ENCODE measurements at regions not wholly inside any gene's neighbourhood (a gene's known extent, or its start where the extent isn't known, plus 50 kb on each side); places are given as distances from the start of the nearest gene placed in this dataset.

DNA sequence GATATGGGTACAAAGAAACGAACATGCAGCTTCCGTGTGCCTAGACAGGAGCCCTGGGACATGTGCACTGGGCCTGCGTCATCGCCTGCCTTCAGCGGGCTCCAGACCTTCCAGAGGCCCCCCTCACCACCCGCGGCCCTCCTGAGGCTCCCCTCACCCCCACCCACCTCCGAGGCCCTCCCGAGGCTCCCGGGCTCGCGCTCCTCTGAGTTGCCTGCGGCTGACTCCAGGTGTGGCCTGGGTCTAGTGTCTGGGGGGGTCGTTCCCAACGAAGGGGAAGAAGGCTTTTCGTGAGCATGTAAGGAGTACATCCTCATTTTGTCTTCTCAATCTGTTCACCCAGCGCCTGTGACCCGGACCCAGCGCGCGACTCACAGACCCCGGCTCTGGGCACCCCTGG lies 177.3 kb upstream of the ZNF32 start:
- H3K27me3 Mint-ChIP-seq (ENCODE audit: low read depth), result no peaks in the 10 kb centered on the region
- H3K4me3 Mint-ChIP-seq, result no peak overlapping the region
- ATAC-seq, result no peak
- H3K9me3 Mint-ChIP-seq, result peaks cover 4% of the 10 kb centered on the region
- peaks cover 19% of the 10 kb centered on the region for H3K4me1 Mint-ChIP-seq (ENCODE audit: low read depth)
- H3K36me3 Mint-ChIP-seq (ENCODE audit: insufficient read depth), result no peaks in the 10 kb centered on the region
- DNase-seq, result no peak

- DNase-seq, result no peak
- no peaks in the 10 kb centered on the region for H3K27me3 Mint-ChIP-seq (ENCODE audit: low read depth)
- H3K4me3 Mint-ChIP-seq, result no peak overlapping the region
- no peak for ATAC-seq
- H3K4me1 Mint-ChIP-seq (ENCODE audit: low read depth), result peaks cover 19% of the 10 kb centered on the region
- H3K36me3 Mint-ChIP-seq (ENCODE audit: insufficient read depth), result no peaks in the 10 kb centered on the region
- H3K9me3 Mint-ChIP-seq, result no peaks in the 10 kb centered on the region
Observed at GRCh38 chr10:43825421-43825820, 176.7 kb upstream of the ZNF32 start.

- Mint-ChIP-seq H3K4me3 (no peak overlapping the region), H3K4me1 (ENCODE audit: low read depth) (peaks cover 19% of the 10 kb centered on the region)
- no peak for ATAC-seq
Observed at GRCh38 chr10:43824934-43825333, 176.3 kb upstream of the ZNF32 start.

GRCh38 chr10:43822631-43823580 lies 174.2 kb upstream of the ZNF32 start:
- H3K36me3 Mint-ChIP-seq (ENCODE audit: insufficient read depth), result no peaks in the 10 kb centered on the region
- peaks cover 24% of the 10 kb centered on the region for H3K4me1 Mint-ChIP-seq (ENCODE audit: low read depth)
- ATAC-seq (peak; percentile 75 to 80), DNase-seq (no peak)
- H3K27me3 Mint-ChIP-seq (ENCODE audit: low read depth), result no peaks in the 10 kb centered on the region
- H3K9me3 Mint-ChIP-seq, result no peaks in the 10 kb centered on the region
- no peak overlapping the region for H3K4me3 Mint-ChIP-seq

More at GRCh38 chr10:43824934-43825333, 176.3 kb upstream of the ZNF32 start:
- no peaks in the 10 kb centered on the region for H3K9me3 Mint-ChIP-seq
- H3K27me3 Mint-ChIP-seq (ENCODE audit: low read depth), result no peaks in the 10 kb centered on the region
- DNase-seq, result no peak
- no peaks in the 10 kb centered on the region for H3K36me3 Mint-ChIP-seq (ENCODE audit: insufficient read depth)

- no peak for ATAC-seq
- H3K36me3 Mint-ChIP-seq (ENCODE audit: insufficient read depth), result no peaks in the 10 kb centered on the region
- no peaks in the 10 kb centered on the region for H3K9me3 Mint-ChIP-seq
- H3K4me3 Mint-ChIP-seq, result no peak overlapping the region
- no peak for DNase-seq
- H3K27me3 Mint-ChIP-seq (ENCODE audit: low read depth), result no peaks in the 10 kb centered on the region
- peaks cover 42% of the 10 kb centered on the region for H3K4me1 Mint-ChIP-seq (ENCODE audit: low read depth)
Observed at GRCh38 chr10:43821103-43821502, 172.4 kb upstream of the ZNF32 start.

- Mint-ChIP-seq H3K36me3 (ENCODE audit: insufficient read depth) (no peaks in the 10 kb centered on the region), H3K9me3 (no peaks in the 10 kb centered on the region), H3K4me1 (ENCODE audit: low read depth) (peaks cover 46% of the 10 kb centered on the region), H3K27me3 (ENCODE audit: low read depth) (no peaks in the 10 kb centered on the region), H3K4me3 (no peak overlapping the region)
- DNase-seq, result no peak
- ATAC-seq, result no peak
Observed at GRCh38 chr10:43820663-43821062, 172.0 kb upstream of the ZNF32 start.

DNA sequence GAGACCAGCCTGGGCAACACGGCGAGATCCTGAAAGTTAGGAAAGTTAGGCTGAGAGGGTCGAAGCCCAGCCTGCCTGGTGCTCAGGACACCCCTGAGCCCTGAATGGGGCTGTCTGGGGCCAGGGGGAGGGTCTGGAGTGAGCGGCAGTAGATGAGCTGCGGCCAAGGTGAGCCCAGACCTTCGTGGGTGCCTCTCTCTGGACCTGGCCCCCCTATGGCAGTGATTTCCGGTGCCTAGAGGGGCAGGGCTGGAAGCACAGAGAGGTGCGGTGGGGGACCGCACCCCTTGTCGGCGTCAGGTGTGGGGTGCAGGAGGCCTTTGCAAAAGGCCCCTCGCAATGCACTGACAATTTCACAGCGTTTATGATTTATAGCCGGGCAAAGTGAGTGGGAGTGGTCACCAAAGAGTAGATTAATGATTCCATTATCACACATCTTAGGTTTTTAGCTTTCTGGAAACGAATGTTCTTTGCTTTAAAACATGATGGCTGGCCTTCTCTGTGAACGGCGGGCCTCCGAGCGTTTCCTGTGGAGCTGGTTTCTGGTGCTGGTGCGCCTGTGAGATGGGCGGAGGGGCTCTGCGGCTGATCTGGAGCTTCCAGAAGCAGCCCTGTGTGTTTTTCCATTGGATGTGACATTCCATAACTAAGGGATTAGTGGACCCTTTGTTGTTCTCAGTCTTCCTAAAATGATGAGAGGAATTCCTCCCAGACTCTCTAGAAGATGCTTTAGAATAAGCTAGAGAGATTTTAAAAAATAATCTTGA lies 171.0 kb upstream of the ZNF32 start:
- no peak for DNase-seq
- no peaks in the 10 kb centered on the region for H3K36me3 Mint-ChIP-seq (ENCODE audit: insufficient read depth)
- no peak overlapping the region for H3K4me3 Mint-ChIP-seq
- H3K4me1 Mint-ChIP-seq (ENCODE audit: low read depth), result peaks cover 56% of the 10 kb centered on the region
- ATAC-seq, result no peak
- H3K27me3 Mint-ChIP-seq (ENCODE audit: low read depth), result no peaks in the 10 kb centered on the region
- no peaks in the 10 kb centered on the region for H3K9me3 Mint-ChIP-seq

GRCh38 chr10:43818687-43819086 lies 170.0 kb upstream of the ZNF32 start:
- ATAC-seq (no peak), DNase-seq (no peak)
- Mint-ChIP-seq H3K9me3 (no peaks in the 10 kb centered on the region), H3K36me3 (ENCODE audit: insufficient read depth) (no peaks in the 10 kb centered on the region), H3K4me1 (ENCODE audit: low read depth) (peaks cover 52% of the 10 kb centered on the region), H3K27me3 (ENCODE audit: low read depth) (no peaks in the 10 kb centered on the region), H3K4me3 (no peak overlapping the region)

DNA sequence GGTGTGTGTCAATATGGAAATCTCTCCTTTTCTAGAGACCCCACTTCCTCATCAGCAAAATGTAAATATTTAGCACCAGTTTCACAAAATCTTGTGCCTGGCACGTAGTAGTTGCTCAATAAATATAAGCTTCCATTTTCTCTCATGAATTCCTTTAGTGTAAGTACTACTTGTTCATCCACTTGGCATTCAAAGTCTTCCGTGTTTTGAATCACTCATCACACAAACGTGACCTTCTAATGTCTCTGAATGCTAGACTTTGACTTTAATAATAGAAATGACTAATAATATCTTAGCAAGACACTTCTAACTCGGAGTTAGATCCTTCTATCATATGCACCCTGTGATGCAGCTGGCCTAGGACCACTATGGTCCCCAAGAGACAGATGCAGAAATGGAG lies 168.7 kb upstream of the ZNF32 start:
- Mint-ChIP-seq H3K9me3 (no peaks in the 10 kb centered on the region), H3K4me1 (ENCODE audit: low read depth) (peaks cover 41% of the 10 kb centered on the region), H3K27me3 (ENCODE audit: low read depth) (no peaks in the 10 kb centered on the region), H3K36me3 (ENCODE audit: insufficient read depth) (no peaks in the 10 kb centered on the region), H3K4me3 (no peak overlapping the region)
- DNase-seq (no peak), ATAC-seq (no peak)

- DNase-seq (peak; percentile 55), ATAC-seq (peak; percentile 96 to 98)
- H3K4me3 Mint-ChIP-seq, result peak overlapping the region; percentile 13
- no peaks in the 10 kb centered on the region for H3K36me3 Mint-ChIP-seq (ENCODE audit: insufficient read depth)
- no peaks in the 10 kb centered on the region for H3K9me3 Mint-ChIP-seq
- H3K4me1 Mint-ChIP-seq (ENCODE audit: low read depth), result peaks cover 36% of the 10 kb centered on the region
- no peaks in the 10 kb centered on the region for H3K27me3 Mint-ChIP-seq (ENCODE audit: low read depth)
Observed at GRCh38 chr10:43816351-43817321, 168.0 kb upstream of the ZNF32 start.

DNA sequence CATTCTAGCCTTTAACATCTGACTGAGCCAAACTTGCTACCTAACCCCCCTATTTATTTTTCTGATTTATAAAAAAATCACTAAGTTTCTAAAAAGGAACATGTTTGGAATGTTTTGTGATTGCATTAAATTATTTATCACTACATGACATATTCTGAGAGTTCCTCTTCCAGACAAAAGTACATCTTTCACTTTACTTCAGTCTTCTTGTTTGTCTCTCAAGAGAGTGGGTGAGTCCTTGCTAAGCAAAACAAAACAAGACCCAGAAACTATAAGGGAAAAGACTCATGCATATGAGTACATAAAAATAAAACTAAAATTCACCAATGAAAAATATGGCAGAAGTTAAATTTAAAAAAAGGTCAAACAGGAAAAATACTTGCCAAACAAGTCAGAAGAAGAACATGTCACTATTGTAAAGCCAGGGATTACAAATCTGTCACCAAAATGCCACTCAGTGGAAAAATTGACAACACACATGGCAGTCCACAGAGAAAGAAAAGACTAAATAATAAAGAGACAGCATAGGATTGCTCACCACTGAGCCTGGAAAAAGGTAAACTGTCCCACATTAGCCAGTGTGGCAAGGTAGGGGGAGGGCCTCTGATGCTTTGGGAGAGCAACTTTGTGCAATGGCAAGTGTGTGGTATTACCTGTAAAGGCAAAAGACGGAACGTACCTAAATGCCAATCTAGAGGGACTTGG lies 166.7 kb upstream of the ZNF32 start:
- Mint-ChIP-seq H3K27me3 (ENCODE audit: low read depth) (no peaks in the 10 kb centered on the region), H3K4me1 (ENCODE audit: low read depth) (peaks cover 45% of the 10 kb centered on the region), H3K9me3 (no peaks in the 10 kb centered on the region), H3K4me3 (peak overlapping the region; percentile 27), H3K36me3 (ENCODE audit: insufficient read depth) (no peaks in the 10 kb centered on the region)
- ATAC-seq (no peak), DNase-seq (no peak)

- ATAC-seq (no peak), DNase-seq (no peak)
- Mint-ChIP-seq H3K27me3 (ENCODE audit: low read depth) (no peaks in the 10 kb centered on the region), H3K4me1 (ENCODE audit: low read depth) (peaks cover 48% of the 10 kb centered on the region), H3K4me3 (no peak overlapping the region), H3K9me3 (no peaks in the 10 kb centered on the region), H3K36me3 (ENCODE audit: insufficient read depth) (no peaks in the 10 kb centered on the region)
Observed at GRCh38 chr10:43814663-43815062, 166.0 kb upstream of the ZNF32 start.

DNA sequence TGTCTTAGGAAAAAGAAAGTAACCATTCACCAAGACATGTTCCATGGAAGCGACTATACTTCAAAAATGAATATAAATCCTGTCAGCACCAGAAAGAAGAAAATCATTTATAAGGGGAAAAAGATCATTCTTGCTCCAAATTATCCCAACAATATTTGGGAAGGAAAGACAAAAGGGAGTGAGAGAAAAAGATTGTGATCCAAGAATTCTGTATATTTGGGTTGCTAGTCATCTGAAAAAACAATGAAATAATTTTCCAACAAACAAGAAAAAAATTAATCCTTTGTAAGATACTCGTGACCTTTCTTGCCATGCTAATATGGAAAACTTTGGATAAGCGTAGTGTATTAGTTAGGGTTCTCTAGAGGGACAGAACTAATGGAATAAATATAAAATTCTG lies 163.2 kb upstream of the ZNF32 start:
- no peaks in the 10 kb centered on the region for H3K9me3 Mint-ChIP-seq
- H3K27me3 Mint-ChIP-seq (ENCODE audit: low read depth), result no peaks in the 10 kb centered on the region

More for the DNA sequence above, 163.2 kb upstream of the ZNF32 start:
- no peaks in the 10 kb centered on the region for H3K36me3 Mint-ChIP-seq (ENCODE audit: insufficient read depth)
- H3K4me3 Mint-ChIP-seq, result no peak overlapping the region
- DNase-seq (no peak), ATAC-seq (no peak)
- peaks cover 53% of the 10 kb centered on the region for H3K4me1 Mint-ChIP-seq (ENCODE audit: low read depth)
